SH-SY5Y (cell line): ENCODE measurements at regions not wholly inside any gene's neighbourhood (a gene's known extent, or its start where the extent isn't known, plus 50 kb on each side); places are given as distances from the start of the nearest gene placed in this dataset.

Experiments used
- GATA2 ChIP-seq: IDR thresholded peaks from 2 replicates; pipeline ENCODE4 v1.6.1; 2011; ENCODE audit warnings: mild to moderate bottlenecking, low read depth, low read length
- GATA3 ChIP-seq: IDR thresholded peaks from 2 replicates; pipeline ENCODE4 v1.6.1; 2011; ENCODE audit warnings: low read depth, mild to moderate bottlenecking, low read length, moderate library complexity

- TF ChIP-seq GATA3 (no peak), GATA2 (no peak)
Observed at GRCh38 chr1:4018466-4019146, 118.5 kb upstream of the C1orf174 start.

- TF ChIP-seq GATA3 (no peak), GATA2 (no peak)
Observed at GRCh38 chr1:4019147-4019521, 119.1 kb upstream of the C1orf174 start.

- TF ChIP-seq GATA2 = no peak
- TF ChIP-seq GATA3 = no peak
Observed at GRCh38 chr1:4019606-4020331, 119.7 kb upstream of the C1orf174 start.

DNA sequence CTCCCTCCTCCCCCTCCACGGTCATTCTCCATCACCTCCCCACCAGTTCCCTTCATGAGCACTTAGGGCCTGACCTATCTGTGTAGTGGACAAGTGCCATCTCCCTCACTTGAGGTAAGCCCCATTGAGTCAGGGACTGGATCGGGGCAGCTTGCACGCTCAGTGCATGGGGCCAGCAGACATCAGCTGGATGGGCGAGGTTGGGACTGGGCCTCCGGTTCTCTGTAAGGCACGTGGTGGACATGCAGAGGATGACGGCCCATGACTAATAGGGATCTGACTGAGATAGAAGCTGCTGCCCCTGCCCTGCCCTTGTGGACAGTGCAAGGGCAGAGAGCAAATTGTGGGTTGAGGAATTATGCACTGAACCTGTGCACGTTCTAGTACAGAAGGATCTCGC is 120.4 kb upstream of the C1orf174 start:
- TF ChIP-seq GATA2 (no peak), GATA3 (no peak)

DNA sequence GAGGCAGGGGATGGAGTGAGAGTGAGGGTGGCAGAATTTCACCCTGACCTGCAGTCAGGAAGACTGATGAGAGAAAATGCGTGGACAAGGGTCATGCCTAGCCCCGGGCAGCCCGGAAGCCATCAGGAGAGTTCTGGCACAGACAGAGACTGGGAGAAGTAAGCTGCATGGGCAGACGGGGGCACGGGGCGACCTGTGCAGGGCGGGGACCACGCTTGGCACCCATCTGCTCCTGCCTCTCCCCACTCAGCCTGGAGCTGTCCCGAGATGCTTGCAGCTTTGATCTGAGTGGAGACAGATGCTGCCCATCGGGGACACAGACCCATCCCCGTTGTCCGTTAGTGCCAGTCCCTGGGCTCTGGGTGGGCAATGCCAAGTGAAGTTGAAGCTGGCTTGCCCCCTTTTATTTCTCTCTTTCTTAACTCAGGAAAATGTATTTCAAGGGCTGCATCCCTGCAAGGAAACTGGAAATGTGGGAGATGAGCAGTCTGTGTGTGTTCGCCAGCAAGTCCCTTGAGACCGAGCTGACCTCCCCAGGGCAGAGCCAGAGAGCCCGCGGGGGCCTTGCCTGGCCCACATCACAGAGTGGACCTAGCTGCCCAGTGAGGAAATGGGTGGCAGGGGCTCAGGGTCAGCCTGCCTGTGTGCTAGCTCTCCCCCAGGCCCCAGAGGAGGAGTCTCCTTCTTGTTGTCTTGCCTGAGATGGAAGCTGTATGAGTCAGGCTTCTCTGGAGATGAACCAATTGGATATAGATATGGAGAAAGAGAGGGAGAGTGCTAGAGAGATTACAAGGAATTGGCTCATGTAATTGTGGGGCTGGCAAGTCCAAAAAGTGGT is 121.3 kb upstream of the C1orf174 start:
- no peak for TF ChIP-seq GATA2
- TF ChIP-seq GATA3 = no peak

DNA sequence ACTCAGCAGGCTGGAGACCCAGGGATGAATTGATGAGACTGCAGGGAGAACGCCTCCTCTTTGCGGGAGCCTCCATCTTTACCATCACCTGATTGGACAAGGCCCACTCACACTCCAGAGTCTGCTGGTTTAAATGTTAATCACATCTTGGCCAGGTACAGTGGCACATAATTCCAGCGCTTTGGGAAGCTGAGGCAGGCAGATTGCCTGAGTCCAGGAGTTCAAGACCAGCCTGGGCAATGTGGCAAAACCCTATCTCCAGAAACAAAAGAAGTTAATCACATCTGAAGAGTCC is 121.8 kb upstream of the C1orf174 start:
- no peak for TF ChIP-seq GATA3
- no peak for TF ChIP-seq GATA2

GRCh38 chr1:4022715-4023114 is 122.6 kb upstream of the C1orf174 start:
- TF ChIP-seq GATA2 = no peak
- TF ChIP-seq GATA3 = no peak

DNA sequence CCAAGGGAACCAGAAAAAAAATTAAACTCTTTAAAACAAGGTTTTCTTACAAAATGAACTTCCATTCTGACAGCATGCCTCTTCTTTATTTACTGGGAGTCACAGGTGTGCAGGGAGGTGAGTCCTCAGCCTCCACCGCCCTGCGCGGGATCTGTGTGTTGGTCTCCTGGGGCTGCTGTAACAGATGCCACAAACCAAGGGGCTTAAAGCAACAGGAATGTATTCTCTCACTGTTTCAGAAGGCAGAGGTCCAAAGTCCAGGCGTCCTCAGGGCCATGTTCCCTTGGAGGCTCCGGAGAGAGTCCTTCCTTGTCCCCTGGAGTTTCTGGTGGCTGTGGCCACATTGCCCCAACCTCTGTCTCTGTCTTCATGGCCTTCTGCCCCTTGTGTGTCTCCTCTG is 123.6 kb upstream of the C1orf174 start:
- no peak for TF ChIP-seq GATA3
- TF ChIP-seq GATA2 = no peak

GRCh38 chr1:4024811-4025210 is 124.7 kb upstream of the C1orf174 start:
- no peak for TF ChIP-seq GATA3
- no peak for TF ChIP-seq GATA2

- TF ChIP-seq GATA2 (no peak), GATA3 (no peak)
Observed at GRCh38 chr1:4025752-4026151, 125.7 kb upstream of the C1orf174 start.

DNA sequence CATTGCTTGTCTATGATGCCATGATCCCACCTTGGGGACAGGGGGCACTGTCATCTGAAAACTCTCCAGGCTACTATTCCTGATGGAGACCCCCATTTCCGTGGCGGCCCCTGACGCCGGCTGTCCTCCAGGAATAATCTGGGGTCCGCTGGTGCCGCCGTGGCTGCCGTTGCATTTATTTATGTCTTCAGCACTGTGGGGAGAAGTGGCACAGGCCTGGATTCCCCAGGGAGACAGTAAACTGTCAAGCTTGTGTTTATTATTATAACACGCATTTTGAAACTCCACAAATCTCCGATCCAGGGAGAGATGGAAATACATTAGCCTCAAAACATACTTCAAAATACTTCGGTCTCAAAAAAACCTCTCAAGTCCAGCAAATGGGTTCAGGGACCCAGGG is 126.9 kb upstream of the C1orf174 start:
- TF ChIP-seq GATA2 = no peak
- no peak for TF ChIP-seq GATA3

- TF ChIP-seq GATA2 (no peak), GATA3 (no peak)
Observed at GRCh38 chr1:4027492-4028138, 127.5 kb upstream of the C1orf174 start.

DNA sequence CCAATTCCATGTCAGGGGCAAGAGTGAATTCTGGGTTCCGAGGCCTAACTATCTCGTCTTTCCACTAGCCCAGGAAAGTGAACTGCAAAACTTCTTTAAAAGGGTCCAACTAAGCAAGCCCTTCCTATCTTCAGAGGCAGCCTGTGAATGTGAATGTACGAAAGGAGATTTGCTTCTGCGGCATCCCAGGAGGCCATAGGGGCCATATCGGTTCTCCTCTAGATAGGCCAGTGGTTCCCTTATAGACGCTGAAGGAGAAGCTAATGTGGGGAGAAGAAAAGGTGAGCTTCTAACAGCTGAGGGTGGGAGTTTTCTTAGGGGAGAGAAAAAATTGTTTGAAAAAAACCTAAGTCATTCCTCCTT is 128.0 kb upstream of the C1orf174 start:
- no peak for TF ChIP-seq GATA2
- TF ChIP-seq GATA3 = no peak

DNA sequence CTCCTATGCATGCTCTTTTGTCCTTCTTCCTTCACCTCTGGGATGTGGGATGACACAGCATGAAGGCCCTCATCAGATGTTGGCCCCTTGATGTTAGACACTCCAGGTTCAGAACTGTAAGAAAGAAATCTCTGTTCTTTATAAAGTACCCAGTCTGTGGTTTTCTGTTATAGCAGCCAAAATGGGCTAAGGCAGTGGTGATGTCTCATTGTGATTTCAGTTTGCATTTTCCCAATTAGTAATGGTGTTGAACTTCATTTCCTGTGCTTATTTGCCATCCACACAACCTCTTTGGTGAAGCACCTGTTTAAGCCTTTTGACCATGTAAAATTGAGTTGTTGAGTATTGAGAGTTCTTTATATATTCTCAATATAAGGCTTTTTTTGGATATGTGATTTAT is 129.3 kb upstream of the C1orf174 start:
- TF ChIP-seq GATA3 (no peak), GATA2 (no peak)

- TF ChIP-seq GATA2 (no peak), GATA3 (no peak)
Observed at GRCh38 chr1:4032571-4032970, 132.5 kb upstream of the C1orf174 start.
